SK-N-SH (cell line): ENCODE measurements at regions not wholly inside any gene's neighbourhood (a gene's known extent, or its start where the extent isn't known, plus 50 kb on each side); places are given as distances from the start of the nearest gene placed in this dataset.

ENCODE experiments used
- CTCF ChIA-PET: fragments of 300-600, 350-600 bp; formaldehyde crosslinking; extraction: SDS; loops from one replicate; lab custom pipeline; 2021; lab: Yijun Ruan, JAX
- POLR2A ChIA-PET: fragments of 350-600 bp; sonication (Branson Sonifier 250); formaldehyde crosslinking; extraction: SDS; loops from one replicate; lab custom pipeline; 2020; ENCODE audit warnings: antibody characterized with exemption, inconsistent platforms; lab: Yijun Ruan, JAX
- DNase-seq: peaks from one replicate; pipeline ENCODE4 v3.0.0; 2012
- H2AFZ ChIP-seq: fragments of 200-600 bp; sonication (generic); 2 replicates; pipeline ENCODE4 v1.8.1; 2016; ENCODE audit warnings: antibody characterized with exemption, mild to moderate bottlenecking, low read depth
- H3F3A ChIP-seq: fragments of 200-600 bp; sonication (generic); replicated peaks from 2 replicates; pipeline ENCODE3; 2016; ENCODE audit warnings: antibody characterized with exemption, mild to moderate bottlenecking; ENCODE audit not compliant: insufficient read depth
- H3K27ac ChIP-seq, 2 experiments: fragments of 200-500 bp in 1 of 2; fragments of 200-600 bp in 1 of 2; sonication (Bioruptor generic) in 1 of 2; sonication (generic), shearing (Covaris generic) in 1 of 2; 2 replicates each; pipeline versions ENCODE4 v1.5.1 to v1.6.1; 2014 to 2016; ENCODE audit warnings: low read depth in 2 of 2, inconsistent platforms in 1 of 2, low read length in 1 of 2, mild to moderate bottlenecking in 1 of 2, mixed read lengths in 1 of 2
- H3K27me3 ChIP-seq: fragments of 200-600 bp; sonication (generic), shearing (Covaris generic); 2 replicates; pipeline ENCODE4 v1.6.1; 2016; ENCODE audit warnings: mixed run types; ENCODE audit not compliant: insufficient read depth
- H3K36me3 ChIP-seq, 2 experiments: fragments of 200-500 bp in 1 of 2; fragments of 200-600 bp in 1 of 2; sonication (Bioruptor generic) in 1 of 2; sonication (generic) in 1 of 2; replicated peaks in 1 of 2; 2 replicates each; pipeline versions ENCODE3 to v1.5.1; 2014 to 2016; ENCODE audit warnings: low read length in 1 of 2, mild to moderate bottlenecking in 1 of 2; ENCODE audit not compliant: insufficient read depth in 2 of 2, control insufficient read depth in 1 of 2
- H3K4me1 ChIP-seq, 2 experiments: fragments of 200-500 bp in 1 of 2; fragments of 200-600 bp in 1 of 2; sonication (Bioruptor generic) in 1 of 2; sonication (generic), shearing (Covaris generic) in 1 of 2; 2 replicates each; pipeline versions ENCODE4 v1.5.1 to v1.6.1; 2014 to 2016; ENCODE audit warnings: low read depth in 1 of 2, low read length in 1 of 2, mixed run types in 1 of 2; ENCODE audit not compliant: insufficient read depth in 2 of 2, control insufficient read depth in 1 of 2
- H3K4me2 ChIP-seq: fragments of 200-600 bp; sonication (generic), shearing (Covaris generic); 2 replicates; pipeline ENCODE4 v1.6.1; 2017; ENCODE audit warnings: mixed run types
- H3K4me3 ChIP-seq, 2 experiments: fragments of 200-500 bp in 1 of 2; fragments of 200-600 bp in 1 of 2; sonication (Bioruptor generic) in 1 of 2; sonication (generic), shearing (Covaris generic) in 1 of 2; 2 replicates each; pipeline versions ENCODE4 v1.5.1 to v1.8.1; 2014 to 2016; ENCODE audit warnings: low read depth in 2 of 2, inconsistent platforms in 1 of 2, low read length in 1 of 2, mild to moderate bottlenecking in 1 of 2, mixed read lengths in 1 of 2, moderate library complexity in 1 of 2
- H3K79me2 ChIP-seq: fragments of 200-600 bp; sonication (generic); 2 replicates; pipeline ENCODE4 v1.8.1; 2017; ENCODE audit warnings: mild to moderate bottlenecking; ENCODE audit not compliant: insufficient read depth
- H3K9ac ChIP-seq: fragments of 200-600 bp; sonication (generic); 2 replicates; pipeline ENCODE4 v1.6.1; 2017; ENCODE audit warnings: mixed run types
- H3K9me2 ChIP-seq: fragments of 200-600 bp; sonication (generic); 2 replicates; pipeline ENCODE4 v1.6.1; 2017; ENCODE audit warnings: mixed run types
- H3K9me3 ChIP-seq: fragments of 200-600 bp; sonication (generic); 2 replicates; pipeline ENCODE4 v1.6.1; 2017; ENCODE audit warnings: mixed run types, mild to moderate bottlenecking, moderate library complexity
- H4K20me1 ChIP-seq: fragments of 200-600 bp; sonication (generic); 2 replicates; pipeline ENCODE4 v1.6.1; 2017; ENCODE audit warnings: mild to moderate bottlenecking, mixed run types; ENCODE audit not compliant: insufficient read depth
- EP300 ChIP-seq, 2 experiments: IDR thresholded peaks; 2 replicates each; pipeline versions ENCODE4 v1.4.0 to v1.6.1; 2012; ENCODE audit warnings: borderline replicate concordance in 1 of 2, low read depth in 1 of 2, low read length in 1 of 2
- FOSL2 ChIP-seq: IDR thresholded peaks from 2 replicates; pipeline ENCODE4 v1.4.0; 2012; ENCODE audit warnings: low read depth, mild to moderate bottlenecking, moderate library complexity, borderline replicate concordance
- FOXJ3 ChIP-seq: sonication (generic); formaldehyde crosslinking; IDR thresholded peaks from 2 replicates; pipeline ENCODE4 v1.5.1; 2020; ENCODE audit warnings: mild to moderate bottlenecking, missing genetic modification reagents
- FOXM1 ChIP-seq: IDR thresholded peaks from 2 replicates; pipeline ENCODE4 v1.4.0; 2012; ENCODE audit warnings: low read depth, mild to moderate bottlenecking
- JUND ChIP-seq: IDR thresholded peaks from 2 replicates; pipeline ENCODE4 v1.4.0; 2012
- NFIC ChIP-seq: IDR thresholded peaks from 2 replicates; pipeline ENCODE4 v1.4.0; 2012; ENCODE audit warnings: borderline replicate concordance
- RCOR1 ChIP-seq: fragments of 150-350 bp; IDR thresholded peaks from 2 replicates; pipeline ENCODE4 v1.6.1; 2017; ENCODE audit warnings: antibody characterized with exemption, low read length
- RXRA ChIP-seq: IDR thresholded peaks from 2 replicates; pipeline ENCODE4 v1.4.0; 2012; ENCODE audit warnings: low read depth, mild to moderate bottlenecking, borderline replicate concordance
- SIN3A ChIP-seq: IDR thresholded peaks from 2 replicates; pipeline ENCODE4 v1.6.1; 2012; ENCODE audit warnings: low read depth, mild to moderate bottlenecking, low read length, moderate library complexity, borderline replicate concordance
- TAF1 ChIP-seq: IDR thresholded peaks from 2 replicates; pipeline ENCODE4 v1.6.1; 2012; ENCODE audit warnings: low read depth, mild to moderate bottlenecking, low read length, moderate library complexity, borderline replicate concordance
- TCF12 ChIP-seq: IDR thresholded peaks from 2 replicates; pipeline ENCODE4 v1.4.0; 2012
- USF2 ChIP-seq: fragments of 150-350 bp; IDR thresholded peaks from 2 replicates; pipeline ENCODE4 v1.6.1; 2017; ENCODE audit warnings: antibody characterized with exemption, low read length, low read depth, borderline replicate concordance
- WGBS: methylation state at CpG from one replicate; pipeline ENCODE4 v1.1.6; 2017; ENCODE audit warnings: low lambda C conversion rate; 5-methylcytosine and 5-hydroxymethylcytosine counted together

GRCh38 chr9:88308831-88309560, 79.2 kb upstream of the SPIN1 start:
- Histone ChIP-seq H2AFZ (no peak overlapping the region), H3K36me3 (no peaks in the 10 kb centered on the region), H3K79me2 (no peaks in the 10 kb centered on the region), H3K9me2 (no peaks in the 10 kb centered on the region), H3K4me3 (no peak overlapping the region), H3F3A (no peaks in the 10 kb centered on the region), H3K27ac (no peak overlapping the region), H3K4me2 (no peak overlapping the region), H3K9me3 (no peaks in the 10 kb centered on the region), H4K20me1 (no peaks in the 10 kb centered on the region), H3K4me1 (no peaks in the 10 kb centered on the region), H3K27me3 (no peaks in the 10 kb centered on the region), H3K9ac (no peak overlapping the region)
- DNase-seq: no peak
- ChIA-PET POLR2A (no interaction called here), CTCF (interaction anchor here (0.6 kb wide), 1 partner anchor 13 kb away, joined by 3 read pairs; no protein-coding TSS in a partner anchor)
- 46% methylated on average over 7 of the region's 7 CpGs for WGBS
- no peak for TF ChIP-seq RCOR1
- no peak for TF ChIP-seq USF2
- TF ChIP-seq TAF1: no peak
- TF ChIP-seq RXRA: no peak
- TF ChIP-seq EP300 (IDR thresholded peaks at IDR 0.05; ENCODE audit: borderline replicate concordance in 1 of 2, low read depth in 1 of 2, low read length in 1 of 2): no peak
- no peak for TF ChIP-seq NFIC
- no peak for TF ChIP-seq JUND
- TF ChIP-seq TCF12: no peak

DNA sequence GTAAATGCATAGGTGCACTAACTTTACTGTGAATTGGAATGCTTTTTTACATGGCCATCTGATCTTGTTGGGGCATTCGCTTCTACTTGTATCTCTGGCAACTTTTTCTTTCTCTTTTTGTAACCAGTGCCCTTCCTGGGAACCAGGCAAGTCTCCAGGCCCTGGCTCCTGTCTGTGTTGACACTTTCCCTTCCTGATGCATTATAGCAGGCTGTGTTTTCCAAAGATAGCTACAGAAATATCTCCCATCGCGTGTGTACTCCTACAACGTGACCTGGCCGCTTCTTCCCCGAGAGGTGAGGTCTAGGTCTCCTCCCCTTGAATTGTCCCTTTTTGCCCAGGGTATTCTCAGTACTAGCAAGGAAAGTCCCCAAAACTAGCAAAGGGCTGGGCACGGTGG, 81.1 kb upstream of the SPIN1 start:
- Histone ChIP-seq H3K4me3 (no peak overlapping the region), H3K4me1 (peaks cover 0 to 6% of the 10 kb centered on the region in 2 experiments; a peak in 1 of 4 replicates), H3K9ac (no peak overlapping the region), H3F3A (no peaks in the 10 kb centered on the region), H3K27me3 (no peaks in the 10 kb centered on the region), H3K79me2 (no peaks in the 10 kb centered on the region), H4K20me1 (no peaks in the 10 kb centered on the region), H3K4me2 (no peak overlapping the region), H2AFZ (no peak overlapping the region), H3K36me3 (no peaks in the 10 kb centered on the region), H3K9me2 (no peaks in the 10 kb centered on the region), H3K9me3 (no peaks in the 10 kb centered on the region), H3K27ac (no peak overlapping the region)
- POLR2A ChIA-PET: no interaction called here
- TF ChIP-seq RXRA (no peak), FOSL2 (no peak), USF2 (no peak), SIN3A (no peak), RCOR1 (no peak), FOXJ3 (CRISPR knock-in tag) (no peak), FOXM1 (no peak)
- DNase-seq: no peak
- 82% methylated on average over 7 of the region's 7 CpGs for WGBS
- CTCF ChIA-PET: no interaction called here
